IPS DF 6.9 (cell line): ENCODE measurements at regions not wholly inside any gene's neighbourhood (a gene's known extent, or its start where the extent isn't known, plus 50 kb on each side); places are given as distances from the start of the nearest gene placed in this dataset.

Experiments
- DNase-seq: peaks from one replicate; pipeline ENCODE4 v3.0.0-alpha.2; 2013; ENCODE audit warnings: low read depth, low spot score
- H3K27ac ChIP-seq: one replicate; pipeline ENCODE4 v1.5.1; 2013; ENCODE audit warnings: low read length, control low read depth
- H3K27me3 ChIP-seq: 2 replicates; pipeline ENCODE4 v1.6.1; 2013; ENCODE audit warnings: mild to moderate bottlenecking, low read length; ENCODE audit not compliant: control insufficient read depth, insufficient read depth
- H3K36me3 ChIP-seq: 2 replicates; pipeline ENCODE4 v1.6.1; 2013; ENCODE audit warnings: low read length; ENCODE audit not compliant: control insufficient read depth, insufficient read depth
- H3K4me1 ChIP-seq: 2 replicates; pipeline ENCODE4 v1.6.1; 2013; ENCODE audit warnings: low read length; ENCODE audit not compliant: control insufficient read depth, insufficient read depth
- H3K4me3 ChIP-seq: 2 replicates; pipeline ENCODE4 v1.5.1; 2013; ENCODE audit warnings: mild to moderate bottlenecking, low read length
- H3K9me3 ChIP-seq: 2 replicates; pipeline ENCODE4 v1.6.1; 2013; ENCODE audit warnings: low read length, inconsistent platforms; ENCODE audit not compliant: control insufficient read depth, insufficient read depth
- WGBS: extraction: QIAGEN DNeasy Blood & Tissue Kit; methylation state at CpG from one replicate; pipeline ENCODE4 v1.1.7; 2013; ENCODE audit warnings: mixed read lengths, missing lambda C conversion rate; ENCODE audit not compliant: insufficient read length, insufficient coverage; 5-methylcytosine and 5-hydroxymethylcytosine counted together

DNA sequence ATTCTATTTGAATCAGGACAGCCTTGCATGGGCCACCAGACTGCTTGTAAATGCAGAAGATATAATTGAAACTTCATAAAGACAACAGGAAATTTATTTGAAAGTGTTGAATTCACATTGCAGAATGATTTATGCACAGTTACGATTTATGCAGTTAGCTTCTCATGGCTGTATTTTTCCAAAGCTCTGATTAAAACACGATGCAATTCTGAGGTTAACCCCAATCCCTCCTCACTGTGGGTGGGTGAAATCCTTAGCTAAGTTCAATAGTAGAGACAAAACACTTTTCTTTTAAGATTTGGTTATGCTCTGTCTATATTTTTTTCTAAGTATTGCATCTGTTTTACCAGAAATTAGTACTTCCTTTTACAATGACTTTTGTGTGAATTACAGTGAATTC is 728.8 kb upstream of the IGFBP3 start:
- Histone ChIP-seq H3K36me3 (no peaks in the 10 kb centered on the region), H3K27ac (no peak overlapping the region), H3K4me1 (peaks cover 2% of the 10 kb centered on the region), H3K27me3 (no peaks in the 10 kb centered on the region), H3K9me3 (no peaks in the 10 kb centered on the region), H3K4me3 (no peak overlapping the region)
- DNase-seq: no peak
- WGBS: no CpG with 5 or more reads among the region's 2 CpGs

DNA sequence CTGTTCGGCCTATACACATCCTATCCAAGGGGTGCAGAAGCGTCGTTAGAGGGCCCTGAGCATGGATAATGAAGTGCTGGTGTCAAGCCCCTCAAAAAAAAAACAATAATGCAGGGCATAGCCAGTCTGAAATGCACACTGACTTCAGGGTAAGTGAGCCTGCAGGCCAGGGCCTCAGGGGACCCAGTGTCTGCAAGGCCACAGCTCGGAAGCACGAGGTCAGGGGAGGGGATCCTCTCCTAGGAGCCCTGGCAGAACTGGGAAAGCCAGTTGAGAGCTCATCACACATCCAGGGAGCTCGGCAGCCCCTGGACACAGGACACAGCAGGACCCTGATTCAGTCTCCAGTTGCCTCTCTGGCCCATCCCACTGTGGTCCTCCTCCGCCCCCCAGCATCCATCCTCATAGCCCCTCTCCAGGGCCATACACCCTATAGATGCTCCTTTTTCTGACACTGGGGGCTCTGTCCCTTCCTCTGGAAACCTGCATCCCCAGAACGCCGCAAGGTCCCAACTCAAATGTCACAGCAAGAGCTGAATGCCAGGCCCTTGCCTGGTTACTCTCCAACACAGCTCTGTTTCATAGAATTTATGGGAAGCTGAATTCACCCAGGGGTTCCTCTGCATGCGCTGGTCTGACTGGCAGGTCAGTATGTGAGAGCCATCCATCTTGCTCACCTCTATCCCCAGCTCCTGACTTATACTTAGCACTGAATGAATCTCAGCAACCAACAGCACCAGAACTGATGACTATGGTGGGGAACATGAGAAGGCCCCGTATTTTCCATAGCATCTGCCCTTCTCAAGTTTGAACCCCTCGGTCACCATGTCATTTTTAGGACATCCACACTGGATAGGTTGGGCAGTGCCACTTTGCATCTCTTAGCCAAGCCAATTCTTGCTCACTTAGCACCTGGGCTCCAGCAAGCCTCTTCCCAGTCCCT is 717.0 kb upstream of the IGFBP3 start:
- Histone ChIP-seq H3K4me1 (no peaks in the 10 kb centered on the region), H3K27me3 (no peaks in the 10 kb centered on the region), H3K36me3 (no peaks in the 10 kb centered on the region), H3K9me3 (no peaks in the 10 kb centered on the region), H3K27ac (no peak overlapping the region), H3K4me3 (no peak overlapping the region)
- no peak for DNase-seq
- WGBS: no CpG with 5 or more reads among the region's 12 CpGs

DNA sequence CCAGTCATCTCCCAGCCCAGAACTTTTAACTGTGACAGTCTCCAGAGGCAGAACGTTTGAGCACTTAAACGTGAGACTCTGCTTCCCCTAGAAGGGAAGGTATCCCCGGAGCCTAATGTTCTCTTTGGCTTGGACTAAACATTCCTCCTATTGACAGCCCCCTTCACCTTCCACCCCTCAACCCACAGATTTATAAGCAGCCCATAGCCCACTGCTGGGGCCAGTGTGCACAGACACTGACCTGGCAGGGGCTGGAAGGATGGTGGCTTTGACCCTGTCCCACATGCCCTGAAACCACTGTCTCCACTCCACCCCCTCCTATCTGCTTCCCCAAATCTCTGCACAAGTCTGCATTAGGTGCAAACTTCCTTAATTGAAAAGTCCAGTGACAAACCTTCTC is 715.0 kb upstream of the IGFBP3 start:
- Histone ChIP-seq H3K4me1 (no peaks in the 10 kb centered on the region), H3K9me3 (no peaks in the 10 kb centered on the region), H3K4me3 (no peak overlapping the region), H3K36me3 (no peaks in the 10 kb centered on the region), H3K27ac (no peak overlapping the region), H3K27me3 (no peaks in the 10 kb centered on the region)
- no peak for DNase-seq
- WGBS: no CpG with 5 or more reads among the region's 3 CpGs

DNA sequence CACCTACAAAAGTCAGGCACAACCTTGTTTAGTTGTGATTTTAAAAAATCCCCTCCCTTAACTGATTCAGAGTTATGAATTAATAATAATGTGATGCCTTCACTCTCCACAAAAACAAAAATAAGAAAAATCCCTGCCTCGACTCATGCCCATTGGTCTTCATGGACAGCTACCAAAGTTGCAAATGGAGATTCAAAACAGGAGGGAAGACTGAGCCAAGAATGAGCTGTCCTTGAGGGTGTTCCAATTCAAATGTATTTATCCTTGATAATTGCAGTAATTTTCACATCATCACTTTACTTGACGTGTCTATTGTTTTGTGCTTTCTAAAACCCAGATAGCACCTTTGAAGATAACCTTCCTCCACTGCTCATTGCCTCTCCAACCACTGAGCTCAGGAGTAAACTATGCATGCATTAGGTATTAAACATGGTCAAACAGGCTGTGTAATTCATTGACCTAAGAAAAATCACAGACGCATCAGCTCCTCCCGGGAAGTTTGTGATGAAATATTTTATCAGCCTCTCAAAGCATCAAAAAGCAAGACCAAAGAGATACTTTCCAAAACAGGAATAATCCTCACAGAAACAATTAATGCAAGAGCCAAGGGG is 712.7 kb upstream of the IGFBP3 start:
- Histone ChIP-seq H3K36me3 (no peaks in the 10 kb centered on the region), H3K4me3 (no peak overlapping the region), H3K9me3 (no peaks in the 10 kb centered on the region), H3K27ac (no peak overlapping the region), H3K27me3 (no peaks in the 10 kb centered on the region), H3K4me1 (no peaks in the 10 kb centered on the region)
- no CpG with 5 or more reads among the region's 4 CpGs for WGBS
- no peak for DNase-seq

DNA sequence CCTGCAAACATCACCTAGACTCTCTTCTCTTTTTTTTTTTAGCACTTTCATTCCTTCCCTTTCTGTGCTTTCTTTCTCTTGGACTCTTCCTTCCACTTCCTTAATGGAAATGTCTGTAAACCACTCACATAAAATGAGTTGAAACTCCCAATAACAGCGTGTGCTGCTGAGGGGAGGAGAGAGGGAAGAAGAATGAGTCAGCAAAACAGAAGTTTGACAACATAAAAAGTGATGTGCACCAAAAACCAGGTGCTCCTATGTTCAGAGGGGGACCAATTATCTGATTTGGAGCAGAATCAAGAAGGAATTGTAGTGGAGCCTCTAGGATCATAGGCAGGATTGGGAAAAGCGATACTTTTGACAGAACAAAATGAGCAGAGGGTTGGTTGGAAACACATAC is 712.1 kb upstream of the IGFBP3 start:
- no peaks in the 10 kb centered on the region for H3K27me3 ChIP-seq
- no peaks in the 10 kb centered on the region for H3K36me3 ChIP-seq
- no CpG with 5 or more reads among the region's 2 CpGs for WGBS
- no peaks in the 10 kb centered on the region for H3K4me1 ChIP-seq
- no peak overlapping the region for H3K27ac ChIP-seq
- H3K4me3 ChIP-seq: no peak overlapping the region
- H3K9me3 ChIP-seq: no peaks in the 10 kb centered on the region
- no peak for DNase-seq

DNA sequence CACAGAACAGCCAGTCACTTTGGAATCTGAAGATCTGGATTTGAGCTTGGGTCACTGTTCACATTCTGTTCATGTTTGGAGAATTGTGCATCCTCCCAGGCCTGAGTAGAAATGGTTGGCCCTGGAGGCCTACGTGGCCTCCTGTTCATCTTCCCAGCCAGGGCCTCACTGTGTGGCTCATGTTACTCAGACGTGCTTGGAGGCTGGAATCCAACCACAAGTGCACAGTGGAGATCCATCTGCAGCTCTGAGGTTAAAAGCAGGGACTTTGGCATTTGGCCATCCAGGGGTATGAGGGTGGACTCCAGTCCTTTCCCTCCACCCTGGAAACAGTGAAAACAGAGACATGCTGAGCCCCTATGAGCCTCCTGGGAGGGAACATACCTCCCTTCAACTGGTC is 709.0 kb upstream of the IGFBP3 start:
- DNase-seq: no peak
- no CpG with 5 or more reads among the region's 2 CpGs for WGBS
- no peaks in the 10 kb centered on the region for H3K4me1 ChIP-seq
- no peaks in the 10 kb centered on the region for H3K27me3 ChIP-seq
- no peak overlapping the region for H3K4me3 ChIP-seq
- no peaks in the 10 kb centered on the region for H3K9me3 ChIP-seq
- H3K36me3 ChIP-seq: no peaks in the 10 kb centered on the region
- no peak overlapping the region for H3K27ac ChIP-seq

DNA sequence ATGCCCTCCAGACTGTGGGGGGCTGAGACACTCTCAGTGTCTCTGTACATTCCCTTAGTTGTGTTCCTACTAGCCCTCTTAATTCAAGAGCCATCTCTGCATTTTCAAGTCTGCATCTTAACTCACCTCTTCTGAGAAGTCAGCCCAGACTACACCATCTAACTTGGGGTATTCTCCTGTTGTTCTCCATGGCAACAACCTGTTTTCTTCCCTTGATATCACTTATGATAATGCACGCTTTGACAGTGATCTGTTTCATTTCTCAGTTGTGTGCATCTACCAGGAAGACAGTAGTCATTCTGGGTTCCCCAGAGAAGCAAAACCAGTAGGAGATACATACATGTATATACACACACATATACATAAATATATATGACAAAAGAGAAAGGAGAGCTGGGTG is 707.3 kb upstream of the IGFBP3 start:
- Histone ChIP-seq H3K27ac (no peak overlapping the region), H3K4me1 (no peaks in the 10 kb centered on the region), H3K9me3 (no peaks in the 10 kb centered on the region), H3K4me3 (no peak overlapping the region), H3K36me3 (no peaks in the 10 kb centered on the region), H3K27me3 (no peaks in the 10 kb centered on the region)
- no CpG with 5 or more reads among the region's 1 CpG for WGBS
- no peak for DNase-seq

DNA sequence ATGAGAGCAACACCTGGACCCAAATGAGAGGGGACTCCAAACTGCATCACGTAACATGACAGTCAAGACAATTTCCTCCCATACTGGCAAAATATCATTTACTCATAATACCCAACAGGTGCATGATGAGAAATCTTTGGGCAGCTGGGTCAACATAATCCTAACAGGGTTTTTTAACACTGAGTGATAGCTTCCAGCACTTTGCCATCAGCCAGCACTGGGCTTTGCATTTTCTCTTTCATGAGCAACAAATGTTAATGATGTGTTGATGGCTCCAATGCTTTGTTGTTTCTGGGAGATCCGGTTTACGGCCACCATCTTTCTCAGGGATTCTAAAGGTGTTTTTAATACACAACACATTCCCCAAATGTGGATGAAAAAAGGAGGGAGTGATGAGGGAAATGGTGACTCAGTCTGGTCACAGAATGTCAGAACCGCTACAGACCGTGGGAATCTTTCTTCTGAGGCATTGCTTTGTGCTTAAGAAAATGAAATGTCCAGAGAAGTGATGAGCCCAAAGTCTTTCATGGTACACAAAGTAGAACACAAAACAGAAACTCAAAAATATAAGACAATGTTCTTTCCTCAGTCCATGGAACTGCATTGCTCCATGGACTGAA is 705.7 kb upstream of the IGFBP3 start:
- no peak for DNase-seq
- WGBS: no CpG with 5 or more reads among the region's 5 CpGs
- Histone ChIP-seq H3K9me3 (no peaks in the 10 kb centered on the region), H3K4me3 (no peak overlapping the region), H3K4me1 (no peaks in the 10 kb centered on the region), H3K27me3 (no peaks in the 10 kb centered on the region), H3K27ac (no peak overlapping the region), H3K36me3 (no peaks in the 10 kb centered on the region)

DNA sequence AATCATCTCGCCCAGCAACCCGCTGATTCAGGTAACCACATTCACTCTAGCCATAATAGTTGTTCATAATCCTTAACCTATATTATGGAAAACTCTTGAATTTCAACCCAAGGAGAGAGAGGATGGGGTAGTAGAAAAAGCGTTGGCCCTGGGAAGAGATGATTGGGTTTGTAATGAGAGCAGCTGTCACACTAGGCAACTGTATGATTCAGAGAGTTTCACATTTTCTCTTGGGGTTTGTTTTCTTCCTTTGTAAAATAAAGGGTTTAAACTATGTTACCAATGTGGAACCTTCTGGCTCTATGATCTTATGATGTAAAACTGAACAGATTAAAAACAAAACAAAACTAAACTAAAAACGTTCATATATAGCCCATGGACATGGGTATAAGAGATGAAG is 705.2 kb upstream of the IGFBP3 start:
- Histone ChIP-seq H3K9me3 (no peaks in the 10 kb centered on the region), H3K27ac (no peak overlapping the region), H3K4me3 (no peak overlapping the region), H3K4me1 (no peaks in the 10 kb centered on the region), H3K27me3 (no peaks in the 10 kb centered on the region), H3K36me3 (no peaks in the 10 kb centered on the region)
- no CpG with 5 or more reads among the region's 4 CpGs for WGBS
- DNase-seq: no peak

DNA sequence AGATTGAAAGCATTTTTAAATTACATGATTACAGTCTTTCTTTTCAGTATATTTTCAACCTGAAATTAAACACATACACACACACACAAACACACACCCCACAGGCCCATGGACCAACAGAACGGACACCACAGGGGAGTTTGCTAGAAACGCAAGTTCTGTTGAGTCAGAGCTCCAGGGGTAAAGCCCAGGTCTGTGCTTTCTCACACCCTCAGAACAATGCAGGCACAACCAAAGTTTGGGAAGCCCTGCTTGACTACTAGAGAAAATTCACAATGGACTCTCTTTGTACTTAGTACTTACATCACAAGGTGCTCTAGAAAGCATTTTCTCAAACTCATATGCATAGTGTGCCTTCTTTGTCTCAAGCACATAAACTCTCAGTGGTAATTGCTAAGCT is 704.0 kb upstream of the IGFBP3 start:
- H3K9me3 ChIP-seq: no peaks in the 10 kb centered on the region
- H3K27ac ChIP-seq: no peak overlapping the region
- no peaks in the 10 kb centered on the region for H3K27me3 ChIP-seq
- WGBS: no CpG with 5 or more reads among the region's 2 CpGs
- peak; percentile 7 for DNase-seq
- H3K4me1 ChIP-seq: no peaks in the 10 kb centered on the region
- no peaks in the 10 kb centered on the region for H3K36me3 ChIP-seq
- no peak overlapping the region for H3K4me3 ChIP-seq
